ENCODE measurements at regions not wholly inside any gene's neighbourhood (a gene's known extent, or its start where the extent isn't known, plus 50 kb on each side); places are given as distances from the start of the nearest gene placed in this dataset.

GRCh38 chr10:124318076-124318475 lies 100.6 kb downstream of the OAT start:
- DNase-seq (peak in 1 of 3 donors; percentile 26), ATAC-seq (no peak)
- 71% methylated on average over 6 of the region's 15 CpGs for whole genome bisulfite sequencing (ENCODE audit: insufficient coverage, low coverage, low lambda C conversion rate, missing lambda C conversion rate)
- H3K4me1 ChIP-seq: no peaks in the 10 kb centered on the region
- intact Hi-C loops (cut with DNase I): no loop called here
- H3K36me3 ChIP-seq: no peaks in the 10 kb centered on the region
- no peak overlapping the region for H3K4me3 ChIP-seq
- H3K27me3 ChIP-seq: no peaks in the 10 kb centered on the region
- no peaks in the 10 kb centered on the region for H3K9me3 ChIP-seq
- no peak for TF ChIP-seq POLR2A (IDR thresholded peaks at IDR 0.05)
- no peak overlapping the region for H3K27ac ChIP-seq

DNA sequence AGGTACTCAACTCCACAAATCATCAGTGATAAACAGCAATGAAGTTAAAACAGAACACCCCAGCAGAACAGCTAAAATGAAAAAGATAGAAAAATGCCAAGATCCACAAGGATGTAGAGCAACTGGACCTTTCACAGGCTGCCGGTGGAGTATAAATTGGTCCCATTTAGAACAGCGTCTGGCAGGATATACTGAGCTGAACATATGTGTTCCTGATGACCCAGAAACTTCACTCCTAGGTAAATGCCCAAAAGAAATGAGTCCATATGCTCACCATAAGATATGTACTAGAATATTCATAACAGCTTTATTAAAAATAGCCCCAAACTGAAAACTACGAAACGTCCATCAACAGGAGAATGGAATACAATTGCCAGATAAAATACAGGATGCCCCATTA lies 102.4 kb downstream of the OAT start:
- intact Hi-C loops (cut with DNase I): no loop called here
- TF ChIP-seq CTCF (IDR thresholded peaks at IDR 0.05) (no peak), POLR2A (IDR thresholded peaks at IDR 0.05) (no peak)
- no peaks in the 10 kb centered on the region for H3K36me3 ChIP-seq
- H3K9me3 ChIP-seq: no peaks in the 10 kb centered on the region
- 69% methylated on average over 3 of the region's 4 CpGs for WGBS (ENCODE audit: insufficient coverage, low coverage, low lambda C conversion rate, missing lambda C conversion rate)
- no peak overlapping the region for H3K27ac ChIP-seq
- no peaks in the 10 kb centered on the region for H3K27me3 ChIP-seq
- DNase-seq (no peak), ATAC-seq (no peak)
- no peak overlapping the region for H3K4me3 ChIP-seq
- no peaks in the 10 kb centered on the region for H3K4me1 ChIP-seq

DNA sequence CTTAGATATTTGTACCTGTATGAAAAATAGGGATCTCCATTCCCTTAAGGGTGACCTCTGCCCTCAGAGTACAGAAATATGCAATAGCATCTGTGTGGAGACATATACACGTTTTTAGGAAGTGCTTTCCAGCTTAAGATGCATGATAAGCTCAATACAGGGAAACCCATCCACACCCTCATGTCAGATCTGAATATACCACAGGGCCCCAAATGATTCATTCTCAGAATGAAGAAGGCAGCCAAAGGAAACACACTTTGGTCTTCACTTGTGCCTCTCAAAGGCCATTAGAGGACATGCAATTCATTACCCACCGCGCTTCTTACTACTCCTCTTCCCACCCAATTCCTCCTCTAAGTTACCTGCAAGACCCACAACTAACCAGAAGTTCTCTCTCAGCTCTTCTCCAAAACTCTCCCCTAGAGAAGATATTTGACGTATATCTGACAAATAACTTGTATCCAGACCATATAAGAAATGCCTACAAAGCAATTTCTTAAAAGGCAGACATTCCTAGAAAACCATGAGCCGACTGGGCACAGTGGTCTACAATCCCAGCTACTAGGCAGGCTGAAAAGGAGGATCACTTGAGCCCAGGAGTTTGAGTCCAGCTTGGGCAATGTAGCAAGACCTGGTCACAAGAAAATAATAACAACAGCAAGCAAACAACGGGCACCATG lies 103.0 kb downstream of the OAT start:
- intact Hi-C loops (cut with DNase I): no loop called here
- peak in 1 of 4 donors; percentile 17 for ATAC-seq

GRCh38 chr10:124313374-124313773 lies 105.3 kb downstream of the OAT start:
- H3K27ac ChIP-seq: no peak overlapping the region
- H3K4me3 ChIP-seq: no peak overlapping the region
- ATAC-seq (no peak), DNase-seq (peak in 1 of 3 donors; percentile 12)
- H3K4me1 ChIP-seq: no peaks in the 10 kb centered on the region
- no peaks in the 10 kb centered on the region for H3K36me3 ChIP-seq
- no peaks in the 10 kb centered on the region for H3K27me3 ChIP-seq
- intact Hi-C loops (cut with DNase I): no loop called here
- no peak for TF ChIP-seq POLR2A (IDR thresholded peaks at IDR 0.05)
- TF ChIP-seq CTCF (IDR thresholded peaks at IDR 0.05): no peak
- 65% methylated on average over 4 of the region's 4 CpGs for WGBS (ENCODE audit: insufficient coverage, low coverage, low lambda C conversion rate, missing lambda C conversion rate)
- no peaks in the 10 kb centered on the region for H3K9me3 ChIP-seq

More for the DNA sequence above, 103.0 kb downstream of the OAT start:
- TF ChIP-seq POLR2A (IDR thresholded peaks at IDR 0.05) (no peak), CTCF (IDR thresholded peaks at IDR 0.05) (no peak)
- Histone ChIP-seq H3K4me1 (no peaks in the 10 kb centered on the region), H3K36me3 (no peaks in the 10 kb centered on the region), H3K27me3 (no peaks in the 10 kb centered on the region), H3K9me3 (no peaks in the 10 kb centered on the region), H3K27ac (no peak overlapping the region), H3K4me3 (no peak overlapping the region)
- 56% methylated on average over 6 of the region's 6 CpGs for WGBS (ENCODE audit: insufficient coverage, low coverage, low lambda C conversion rate, missing lambda C conversion rate)
- DNase-seq: peak in 1 of 3 donors; percentile 8

DNA sequence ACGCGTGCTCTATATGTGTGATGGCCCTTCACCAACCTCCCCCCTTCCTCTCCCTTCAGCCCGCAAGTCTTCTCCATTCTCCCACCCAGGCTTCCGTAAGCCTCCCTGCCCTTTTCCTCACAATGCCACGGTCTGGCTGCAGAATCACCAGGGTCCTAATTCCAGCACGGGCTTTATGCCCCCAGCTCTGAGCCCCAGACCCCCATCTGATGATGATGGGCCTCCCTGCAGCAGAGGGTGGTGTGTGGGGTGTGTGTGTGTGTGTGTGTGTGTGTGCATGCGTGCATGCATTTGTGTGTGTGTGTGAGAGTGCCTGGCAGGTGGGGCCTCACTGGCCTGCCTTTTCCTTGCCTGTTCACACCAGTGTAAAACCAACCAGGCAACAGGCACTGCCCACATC lies 109.9 kb downstream of the OAT start:
- H3K4me1 ChIP-seq: no peaks in the 10 kb centered on the region
- DNase-seq (no peak), ATAC-seq (no peak)
- no peaks in the 10 kb centered on the region for H3K36me3 ChIP-seq
- H3K27ac ChIP-seq: no peak overlapping the region
- H3K27me3 ChIP-seq: no peaks in the 10 kb centered on the region
- H3K9me3 ChIP-seq: no peaks in the 10 kb centered on the region
- no peak overlapping the region for H3K4me3 ChIP-seq
- 77% methylated on average over 4 of the region's 7 CpGs for WGBS (ENCODE audit: insufficient coverage, low coverage, low lambda C conversion rate, missing lambda C conversion rate)
- TF ChIP-seq CTCF (IDR thresholded peaks at IDR 0.05) (no peak), POLR2A (IDR thresholded peaks at IDR 0.05) (no peak)
- intact Hi-C loops (cut with DNase I): no loop called here
